ENCODE measurements at regions not wholly inside any gene's neighbourhood (a gene's known extent, or its start where the extent isn't known, plus 50 kb on each side); places are given as distances from the start of the nearest gene placed in this dataset.
"Not testable (repeated sequence)": the region's sequence is repeated elsewhere in the genome, so short reads cannot be mapped to it uniquely, and the experiment has no call there.

GRCh38 chr6:15020119-15020770, 225.6 kb upstream of the JARID2 start:
- peaks cover 40% of the 10 kb centered on the region for H3K27me3 Mint-ChIP-seq

GRCh38 chr6:15021074-15021473, 224.8 kb upstream of the JARID2 start:
- Mint-ChIP-seq H3K4me1 (peaks cover 18% of the 10 kb centered on the region), H3K27me3 (peaks cover 36% of the 10 kb centered on the region), H3K4me3 (no peak overlapping the region), H3K27ac (no peak overlapping the region), H3K36me3 (ENCODE audit: low read depth) (no peaks in the 10 kb centered on the region)
- DNase-seq (no peak), ATAC-seq (no peak)
- no peaks in the 10 kb centered on the region for H3K9me3 ChIP-seq (ENCODE audit: control insufficient read depth, low read length, poor library complexity, severe bottlenecking)

More at GRCh38 chr6:15020119-15020770, 225.6 kb upstream of the JARID2 start:
- ATAC-seq (no peak), DNase-seq (no peak)
- H3K4me3 Mint-ChIP-seq = no peak overlapping the region
- no peaks in the 10 kb centered on the region for H3K9me3 ChIP-seq (ENCODE audit: control insufficient read depth, low read length, poor library complexity, severe bottlenecking)
- no peaks in the 10 kb centered on the region for H3K36me3 Mint-ChIP-seq (ENCODE audit: low read depth)
- H3K27ac Mint-ChIP-seq = no peak overlapping the region
- H3K4me1 Mint-ChIP-seq = peaks cover 18% of the 10 kb centered on the region

- peak overlapping the region; percentile 73 for H3K4me3 Mint-ChIP-seq
- H3K9me3 ChIP-seq (ENCODE audit: control insufficient read depth, low read length, poor library complexity, severe bottlenecking); H3K27ac Mint-ChIP-seq; ATAC-seq; DNase-seq; H3K36me3 Mint-ChIP-seq (ENCODE audit: low read depth): not testable (repeated sequence)
- peaks cover 16% of the 10 kb centered on the region for H3K4me1 Mint-ChIP-seq
- peaks cover 23% of the 10 kb centered on the region for H3K27me3 Mint-ChIP-seq
These were observed 222.9 kb upstream of the JARID2 start for GRCh38 chr6:15023018-15023417.

- Mint-ChIP-seq H3K36me3 (ENCODE audit: low read depth) (no peaks in the 10 kb centered on the region), H3K4me3 (peak overlapping the region; percentile 73), H3K27ac (no peak overlapping the region), H3K27me3 (peaks cover 21% of the 10 kb centered on the region), H3K4me1 (peaks cover 14% of the 10 kb centered on the region)
- ATAC-seq (no peak), DNase-seq (no peak)
- H3K9me3 ChIP-seq (ENCODE audit: control insufficient read depth, low read length, poor library complexity, severe bottlenecking) = no peaks in the 10 kb centered on the region
These were observed 222.4 kb upstream of the JARID2 start for GRCh38 chr6:15023448-15023847.

GRCh38 chr6:15025446-15025845, 220.4 kb upstream of the JARID2 start:
- Mint-ChIP-seq H3K27me3 (peaks cover 11% of the 10 kb centered on the region), H3K36me3 (ENCODE audit: low read depth) (no peaks in the 10 kb centered on the region), H3K4me3 (no peak overlapping the region), H3K27ac (no peak overlapping the region), H3K4me1 (peaks cover 11% of the 10 kb centered on the region)
- ATAC-seq = no peak
- no peak for DNase-seq
- no peaks in the 10 kb centered on the region for H3K9me3 ChIP-seq (ENCODE audit: control insufficient read depth, low read length, poor library complexity, severe bottlenecking)

- Mint-ChIP-seq H3K36me3 (ENCODE audit: low read depth) (no peaks in the 10 kb centered on the region), H3K27me3 (peaks cover under 1% of the 10 kb centered on the region), H3K4me3 (no peak overlapping the region), H3K27ac (no peak overlapping the region), H3K4me1 (peaks cover 7% of the 10 kb centered on the region)
- no peaks in the 10 kb centered on the region for H3K9me3 ChIP-seq (ENCODE audit: control insufficient read depth, low read length, poor library complexity, severe bottlenecking)
- DNase-seq (no peak), ATAC-seq (no peak)
These were observed 219.0 kb upstream of the JARID2 start for GRCh38 chr6:15026832-15027231.

GRCh38 chr6:15027472-15027871, 218.4 kb upstream of the JARID2 start:
- Mint-ChIP-seq H3K36me3 (ENCODE audit: low read depth) (no peaks in the 10 kb centered on the region), H3K27me3 (no peaks in the 10 kb centered on the region), H3K4me3 (no peak overlapping the region), H3K4me1 (peaks cover 4% of the 10 kb centered on the region), H3K27ac (no peak overlapping the region)
- ATAC-seq = no peak
- no peak for DNase-seq
- H3K9me3 ChIP-seq (ENCODE audit: control insufficient read depth, low read length, poor library complexity, severe bottlenecking) = no peaks in the 10 kb centered on the region

GRCh38 chr6:15032015-15032414, 213.9 kb upstream of the JARID2 start:
- Mint-ChIP-seq H3K4me1 (peaks cover 3% of the 10 kb centered on the region), H3K36me3 (ENCODE audit: low read depth) (no peaks in the 10 kb centered on the region), H3K4me3 (no peak overlapping the region), H3K27ac (no peak overlapping the region), H3K27me3 (peaks cover 6% of the 10 kb centered on the region)
- DNase-seq = no peak
- no peaks in the 10 kb centered on the region for H3K9me3 ChIP-seq (ENCODE audit: control insufficient read depth, low read length, poor library complexity, severe bottlenecking)
- no peak for ATAC-seq

GRCh38 chr6:15033850-15034203, 212.0 kb upstream of the JARID2 start:
- DNase-seq = no peak
- Mint-ChIP-seq H3K36me3 (ENCODE audit: low read depth) (no peaks in the 10 kb centered on the region), H3K27me3 (peaks cover 6% of the 10 kb centered on the region), H3K4me1 (peaks cover 3% of the 10 kb centered on the region), H3K4me3 (no peak overlapping the region), H3K27ac (no peak overlapping the region)
- no peaks in the 10 kb centered on the region for H3K9me3 ChIP-seq (ENCODE audit: control insufficient read depth, low read length, poor library complexity, severe bottlenecking)
- no peak for ATAC-seq

- no peak overlapping the region for H3K4me3 Mint-ChIP-seq
- no peaks in the 10 kb centered on the region for H3K9me3 ChIP-seq (ENCODE audit: control insufficient read depth, low read length, poor library complexity, severe bottlenecking)
- H3K27ac Mint-ChIP-seq = no peak overlapping the region
- H3K27me3 Mint-ChIP-seq = peaks cover 6% of the 10 kb centered on the region
- peaks cover 3% of the 10 kb centered on the region for H3K4me1 Mint-ChIP-seq
- H3K36me3 Mint-ChIP-seq (ENCODE audit: low read depth) = no peaks in the 10 kb centered on the region
- DNase-seq (no peak), ATAC-seq (no peak)
These were observed 209.1 kb upstream of the JARID2 start for GRCh38 chr6:15036690-15037245.

- peaks cover 6% of the 10 kb centered on the region for H3K27me3 Mint-ChIP-seq
- no peaks in the 10 kb centered on the region for H3K9me3 ChIP-seq (ENCODE audit: control insufficient read depth, low read length, poor library complexity, severe bottlenecking)
- DNase-seq (no peak), ATAC-seq (no peak)
- no peaks in the 10 kb centered on the region for H3K36me3 Mint-ChIP-seq (ENCODE audit: low read depth)
- no peak overlapping the region for H3K27ac Mint-ChIP-seq
- no peak overlapping the region for H3K4me3 Mint-ChIP-seq
- peaks cover 3% of the 10 kb centered on the region for H3K4me1 Mint-ChIP-seq
These were observed 208.6 kb upstream of the JARID2 start for GRCh38 chr6:15037253-15037652.

- no peak for DNase-seq
- no peaks in the 10 kb centered on the region for H3K9me3 ChIP-seq (ENCODE audit: control insufficient read depth, low read length, poor library complexity, severe bottlenecking)
- Mint-ChIP-seq H3K36me3 (ENCODE audit: low read depth) (no peaks in the 10 kb centered on the region), H3K4me3 (no peak overlapping the region), H3K4me1 (peaks cover 3% of the 10 kb centered on the region), H3K27ac (no peak overlapping the region), H3K27me3 (peaks cover 3% of the 10 kb centered on the region)
- ATAC-seq = no peak
These were observed 207.7 kb upstream of the JARID2 start for GRCh38 chr6:15038013-15038791.

- ATAC-seq = no peak
These were observed 206.7 kb upstream of the JARID2 start for GRCh38 chr6:15039136-15039535.

More at GRCh38 chr6:15039136-15039535, 206.7 kb upstream of the JARID2 start:
- no peaks in the 10 kb centered on the region for H3K36me3 Mint-ChIP-seq (ENCODE audit: low read depth)
- H3K9me3 ChIP-seq (ENCODE audit: control insufficient read depth, low read length, poor library complexity, severe bottlenecking) = no peaks in the 10 kb centered on the region
- no peaks in the 10 kb centered on the region for H3K27me3 Mint-ChIP-seq
- DNase-seq = no peak
- H3K4me1 Mint-ChIP-seq = no peaks in the 10 kb centered on the region
- no peak overlapping the region for H3K27ac Mint-ChIP-seq
- H3K4me3 Mint-ChIP-seq = no peak overlapping the region
